ENCODE measurements at regions not wholly inside any gene's neighbourhood (a gene's known extent, or its start where the extent isn't known, plus 50 kb on each side); places are given as distances from the start of the nearest gene placed in this dataset.

DNA sequence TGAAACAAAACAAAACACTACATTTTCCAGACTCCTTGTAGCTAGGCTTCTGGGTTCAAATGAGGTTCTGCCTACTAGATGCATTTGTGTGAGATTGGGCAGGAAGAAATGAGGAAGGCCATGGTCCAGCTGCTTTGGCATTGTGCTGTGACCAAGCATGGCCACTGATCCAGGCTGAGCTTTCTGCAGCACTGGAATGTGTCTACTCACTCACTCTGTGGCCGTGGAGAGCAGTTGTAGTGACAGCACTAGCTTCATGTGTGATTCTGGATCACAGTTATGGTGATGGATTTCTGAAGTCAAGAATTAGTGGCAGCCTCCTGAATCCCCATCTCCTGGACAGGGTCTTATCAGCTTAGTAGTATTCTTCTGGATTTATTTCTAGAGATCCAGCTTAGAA is 358.9 kb downstream of the GPAT3 start:
- TF ChIP-seq, protein P1, sequence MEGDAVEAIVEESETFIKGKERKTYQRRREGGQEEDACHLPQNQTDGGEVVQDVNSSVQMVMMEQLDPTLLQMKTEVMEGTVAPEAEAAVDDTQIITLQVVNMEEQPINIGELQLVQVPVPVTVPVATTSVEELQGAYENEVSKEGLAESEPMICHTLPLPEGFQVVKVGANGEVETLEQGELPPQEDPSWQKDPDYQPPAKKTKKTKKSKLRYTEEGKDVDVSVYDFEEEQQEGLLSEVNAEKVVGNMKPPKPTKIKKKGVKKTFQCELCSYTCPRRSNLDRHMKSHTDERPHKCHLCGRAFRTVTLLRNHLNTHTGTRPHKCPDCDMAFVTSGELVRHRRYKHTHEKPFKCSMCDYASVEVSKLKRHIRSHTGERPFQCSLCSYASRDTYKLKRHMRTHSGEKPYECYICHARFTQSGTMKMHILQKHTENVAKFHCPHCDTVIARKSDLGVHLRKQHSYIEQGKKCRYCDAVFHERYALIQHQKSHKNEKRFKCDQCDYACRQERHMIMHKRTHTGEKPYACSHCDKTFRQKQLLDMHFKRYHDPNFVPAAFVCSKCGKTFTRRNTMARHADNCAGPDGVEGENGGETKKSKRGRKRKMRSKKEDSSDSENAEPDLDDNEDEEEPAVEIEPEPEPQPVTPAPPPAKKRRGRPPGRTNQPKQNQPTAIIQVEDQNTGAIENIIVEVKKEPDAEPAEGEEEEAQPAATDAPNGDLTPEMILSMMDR (IDR thresholded peaks at IDR 0.05; ENCODE audit: partially characterized antibody, unreplicated experiment) = no peak
- Mint-ChIP-seq H3K4me1 (ENCODE audit: low read depth, unreplicated experiment) (no peaks in the 10 kb centered on the region), H3K4me3 (ENCODE audit: unreplicated experiment) (no peak overlapping the region), H3K27me3 (ENCODE audit: unreplicated experiment) (no peaks in the 10 kb centered on the region), H3K9me3 (ENCODE audit: unreplicated experiment) (no peaks in the 10 kb centered on the region), H3K36me3 (ENCODE audit: unreplicated experiment) (no peaks in the 10 kb centered on the region), H3K27ac (ENCODE audit: unreplicated experiment) (no peak overlapping the region)
- DNase-seq = no peak

DNA sequence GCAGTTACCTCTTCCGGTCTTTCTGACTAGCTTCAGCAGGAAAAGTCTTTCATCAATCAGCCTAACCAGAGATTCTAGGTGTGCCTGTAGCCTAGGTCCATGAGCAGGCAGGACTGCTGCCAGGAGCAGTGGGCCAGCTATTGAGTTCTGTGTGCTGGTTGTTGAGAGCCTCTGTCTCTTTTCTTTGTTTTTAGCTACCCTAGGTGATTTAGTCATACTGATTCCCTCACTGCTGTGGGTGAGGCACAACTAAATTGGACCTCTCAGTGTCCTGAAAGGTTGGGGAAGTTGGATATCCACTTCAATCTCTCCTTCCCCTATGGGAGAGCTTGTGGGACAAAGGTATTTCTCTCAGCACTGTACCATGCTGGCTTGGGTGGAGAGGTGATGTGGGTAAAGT is 354.9 kb downstream of the GPAT3 start:
- H3K9me3 Mint-ChIP-seq (ENCODE audit: unreplicated experiment) = no peaks in the 10 kb centered on the region
- H3K4me1 Mint-ChIP-seq (ENCODE audit: low read depth, unreplicated experiment) = no peaks in the 10 kb centered on the region
- DNase-seq = no peak
- no peak overlapping the region for H3K4me3 Mint-ChIP-seq (ENCODE audit: unreplicated experiment)
- TF ChIP-seq, protein P1 (IDR thresholded peaks at IDR 0.05; ENCODE audit: partially characterized antibody, unreplicated experiment) = no peak
- H3K27me3 Mint-ChIP-seq (ENCODE audit: unreplicated experiment) = no peaks in the 10 kb centered on the region
- H3K27ac Mint-ChIP-seq (ENCODE audit: unreplicated experiment) = no peak overlapping the region
- H3K36me3 Mint-ChIP-seq (ENCODE audit: unreplicated experiment) = no peaks in the 10 kb centered on the region

DNA sequence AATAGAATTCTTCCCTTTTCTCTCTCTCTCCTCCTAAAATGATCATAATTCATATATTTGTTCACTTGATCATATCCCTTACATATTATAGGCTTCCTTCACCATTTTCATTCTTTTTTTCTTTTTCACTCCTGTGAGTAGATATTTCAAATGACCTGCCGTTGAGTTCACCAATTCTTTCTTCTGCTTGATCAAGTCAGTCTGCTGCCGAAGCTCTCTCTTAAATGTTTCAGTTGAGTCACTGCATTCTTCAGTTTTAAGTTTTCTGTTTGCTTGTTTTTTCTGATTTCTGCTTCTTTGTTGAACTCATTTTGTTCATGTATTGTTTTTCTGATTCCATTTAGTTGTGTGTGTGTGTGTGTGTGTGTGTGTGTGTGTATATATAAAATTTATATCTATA is 354.3 kb downstream of the GPAT3 start:
- no peak for DNase-seq
- H3K27me3 Mint-ChIP-seq (ENCODE audit: unreplicated experiment) = no peaks in the 10 kb centered on the region
- no peaks in the 10 kb centered on the region for H3K4me1 Mint-ChIP-seq (ENCODE audit: low read depth, unreplicated experiment)
- H3K27ac Mint-ChIP-seq (ENCODE audit: unreplicated experiment) = no peak overlapping the region
- H3K4me3 Mint-ChIP-seq (ENCODE audit: unreplicated experiment) = no peak overlapping the region
- TF ChIP-seq, protein P1 (IDR thresholded peaks at IDR 0.05; ENCODE audit: partially characterized antibody, unreplicated experiment) = no peak
- no peaks in the 10 kb centered on the region for H3K9me3 Mint-ChIP-seq (ENCODE audit: unreplicated experiment)
- no peaks in the 10 kb centered on the region for H3K36me3 Mint-ChIP-seq (ENCODE audit: unreplicated experiment)

DNA sequence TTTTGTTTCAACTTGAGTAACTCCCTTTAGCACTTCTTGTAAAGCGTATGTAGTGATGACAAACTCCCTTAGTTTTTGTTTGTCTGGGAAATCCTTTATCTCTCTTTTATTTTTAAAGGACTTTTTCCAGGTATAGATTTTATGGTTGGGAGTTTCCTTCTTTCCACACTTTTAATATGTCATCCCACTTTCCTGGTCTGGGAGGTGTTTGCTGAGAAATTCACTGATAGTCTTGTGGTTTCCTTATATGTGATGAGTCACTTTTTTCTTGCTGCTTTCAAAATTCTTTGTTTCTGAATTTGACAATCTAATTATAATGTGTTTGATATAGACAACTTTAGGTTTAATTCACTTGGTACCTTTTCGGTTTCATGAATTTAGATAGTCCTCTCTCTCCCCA is 353.9 kb downstream of the GPAT3 start:
- H3K27me3 Mint-ChIP-seq (ENCODE audit: unreplicated experiment) = no peaks in the 10 kb centered on the region
- H3K27ac Mint-ChIP-seq (ENCODE audit: unreplicated experiment) = no peak overlapping the region
- no peaks in the 10 kb centered on the region for H3K9me3 Mint-ChIP-seq (ENCODE audit: unreplicated experiment)
- H3K4me3 Mint-ChIP-seq (ENCODE audit: unreplicated experiment) = no peak overlapping the region
- no peaks in the 10 kb centered on the region for H3K36me3 Mint-ChIP-seq (ENCODE audit: unreplicated experiment)
- TF ChIP-seq, protein P1 (IDR thresholded peaks at IDR 0.05; ENCODE audit: partially characterized antibody, unreplicated experiment) = no peak
- H3K4me1 Mint-ChIP-seq (ENCODE audit: low read depth, unreplicated experiment) = no peaks in the 10 kb centered on the region
- no peak for DNase-seq

DNA sequence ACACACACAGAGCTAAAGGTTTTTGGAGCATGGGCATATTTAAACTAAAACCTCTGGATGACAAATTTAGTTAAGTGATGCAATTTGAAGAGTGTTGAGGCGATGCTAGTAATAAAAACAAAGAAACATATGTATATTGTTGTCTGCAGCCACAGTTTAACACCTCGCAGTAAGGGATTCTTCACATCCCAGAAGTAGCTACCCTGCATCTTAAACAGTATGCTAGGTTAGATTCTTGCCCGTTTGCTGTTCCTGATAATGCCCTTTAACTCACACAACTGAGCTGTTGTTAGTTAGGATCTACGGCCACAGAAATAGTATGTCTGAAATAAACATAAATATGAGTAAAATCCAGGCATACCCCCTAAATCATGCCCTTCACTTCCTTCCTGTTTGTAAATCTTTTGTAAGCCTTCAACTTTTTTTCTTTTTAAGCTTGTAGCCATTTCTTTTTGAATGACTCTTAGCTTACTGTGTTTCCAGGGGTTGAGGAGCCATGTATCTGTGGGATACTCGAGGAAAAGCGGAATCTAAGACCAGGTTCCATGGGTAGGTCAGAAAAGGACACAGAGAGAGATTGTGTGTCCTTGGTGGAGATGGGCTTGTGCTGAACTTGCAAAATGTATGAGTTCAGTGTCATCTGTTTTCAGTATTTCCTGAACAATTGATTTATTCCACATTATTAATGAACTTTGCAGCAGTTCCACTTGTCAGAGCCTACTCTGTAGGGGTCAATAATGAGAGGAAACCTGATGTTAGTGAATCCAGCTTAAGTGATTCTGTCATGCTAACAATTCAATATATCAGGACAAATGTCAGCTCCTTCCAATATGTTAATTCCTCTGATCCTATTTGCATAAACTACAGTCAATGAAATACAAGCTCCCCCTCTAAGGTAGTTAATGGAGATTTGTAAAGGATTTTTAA is 349.6 kb downstream of the GPAT3 start:
- DNase-seq = no peak
- Mint-ChIP-seq H3K4me1 (ENCODE audit: low read depth, unreplicated experiment) (no peaks in the 10 kb centered on the region), H3K36me3 (ENCODE audit: unreplicated experiment) (no peaks in the 10 kb centered on the region), H3K27me3 (ENCODE audit: unreplicated experiment) (no peaks in the 10 kb centered on the region), H3K27ac (ENCODE audit: unreplicated experiment) (no peak overlapping the region), H3K4me3 (ENCODE audit: unreplicated experiment) (no peak overlapping the region), H3K9me3 (ENCODE audit: unreplicated experiment) (no peaks in the 10 kb centered on the region)
- TF ChIP-seq, protein P1 (IDR thresholded peaks at IDR 0.05; ENCODE audit: partially characterized antibody, unreplicated experiment) = no peak
